ENCODE measurements at regions not wholly inside any gene's neighbourhood (a gene's known extent, or its start where the extent isn't known, plus 50 kb on each side); places are given as distances from the start of the nearest gene placed in this dataset.

GRCh38 chr6:133689863-133690262 lies 199.1 kb upstream of the TCF21 start:
- Histone ChIP-seq H3K4me1 (ENCODE audit: control insufficient read depth in 1 of 2, insufficient read depth in 2 of 2, low read depth in 1 of 2, low read length in 1 of 2) (no peaks in the 10 kb centered on the region), H2AFZ (ENCODE audit: low read depth) (no peak overlapping the region), H3K9me2 (no peaks in the 10 kb centered on the region), H4K20me1 (ENCODE audit: insufficient read depth) (no peaks in the 10 kb centered on the region), H3K9ac (no peak overlapping the region), H3K27me3 (ENCODE audit: insufficient read depth) (no peaks in the 10 kb centered on the region), H3K4me2 (no peak overlapping the region), H3F3A (replicated peaks; ENCODE audit: insufficient read depth) (no peaks in the 10 kb centered on the region), H3K27ac (ENCODE audit: low read depth in 2 of 2, low read length in 1 of 2) (no peak overlapping the region), H3K4me3 (ENCODE audit: low read depth in 2 of 2, low read length in 1 of 2) (no peak overlapping the region), H3K79me2 (ENCODE audit: insufficient read depth) (no peaks in the 10 kb centered on the region), H3K9me3 (no peaks in the 10 kb centered on the region), H3K36me3 (replicated peaks in 1 of 2; ENCODE audit: control insufficient read depth in 1 of 2, insufficient read depth in 2 of 2, low read length in 1 of 2) (no peaks in the 10 kb centered on the region)
- ChIA-PET POLR2A (no interaction called here), CTCF (no interaction called here)
- TF ChIP-seq ELF1 (IDR thresholded peaks at IDR 0.05) (no peak), GABPA (IDR thresholded peaks at IDR 0.05; ENCODE audit: low read depth) (no peak), NRF1 (IDR thresholded peaks at IDR 0.05; ENCODE audit: low read depth, low read length) (no peak), CHD2 (IDR thresholded peaks at IDR 0.05; ENCODE audit: low read length, partially characterized antibody) (no peak), NFIC (IDR thresholded peaks at IDR 0.05; ENCODE audit: borderline replicate concordance) (no peak), IRF3 (IDR thresholded peaks at IDR 0.05; ENCODE audit: low read depth, low read length) (no peak), GATA2 (CRISPR knock-in tag; IDR thresholded peaks at IDR 0.05) (no peak), RFX5 (IDR thresholded peaks at IDR 0.05; ENCODE audit: low read length) (no peak), USF1 (IDR thresholded peaks at IDR 0.05; ENCODE audit: borderline replicate concordance, low read depth) (no peak), FOXJ3 (CRISPR knock-in tag; IDR thresholded peaks at IDR 0.05) (no peak), YY1 (IDR thresholded peaks at IDR 0.05; ENCODE audit: low read depth) (no peak), ZBTB33 (IDR thresholded peaks at IDR 0.05; ENCODE audit: borderline replicate concordance, low read depth) (no peak), USF2 (IDR thresholded peaks at IDR 0.05; ENCODE audit: borderline replicate concordance, low read depth, low read length) (no peak), REST (IDR thresholded peaks at IDR 0.05; ENCODE audit: low read depth, low read length) (no peak)
- WGBS (ENCODE audit: low lambda C conversion rate), result 4% methylated on average over 5 of the region's 5 CpGs
- DNase-seq, result no peak
